Pons (tissue), 1 donor: ENCODE measurements at regions not wholly inside any gene's neighbourhood (a gene's known extent, or its start where the extent isn't known, plus 50 kb on each side); places are given as distances from the start of the nearest gene placed in this dataset.
A peak's percentile ranks its signal among the peaks of the same experiment; 100 is the strongest.

Experiments used
- DNase-seq: peaks from one replicate; pipeline ENCODE4 v3.0.0-alpha.2; 2016; ENCODE audit warnings: low spot score

DNA sequence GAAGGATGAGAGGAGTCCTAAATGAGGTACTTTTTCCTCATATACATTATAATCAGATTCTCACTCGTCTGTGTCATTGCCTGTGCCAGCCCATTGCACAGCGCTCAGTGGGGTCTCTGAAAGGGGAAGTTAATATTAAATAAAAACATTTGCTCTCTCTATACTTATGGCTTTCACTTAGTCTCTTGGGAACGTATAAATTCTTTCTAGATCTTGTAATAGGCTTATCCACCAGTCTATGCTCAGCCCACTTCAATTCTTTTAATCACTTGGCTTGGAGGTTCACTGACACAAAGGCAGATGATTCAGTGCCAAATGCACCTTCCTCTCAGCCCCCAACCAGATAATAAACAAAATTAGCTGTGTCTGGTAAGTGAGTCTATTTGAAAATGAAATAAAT lies 164.3 kb upstream of the OGFRL1 start:
- DNase-seq: no peak

DNA sequence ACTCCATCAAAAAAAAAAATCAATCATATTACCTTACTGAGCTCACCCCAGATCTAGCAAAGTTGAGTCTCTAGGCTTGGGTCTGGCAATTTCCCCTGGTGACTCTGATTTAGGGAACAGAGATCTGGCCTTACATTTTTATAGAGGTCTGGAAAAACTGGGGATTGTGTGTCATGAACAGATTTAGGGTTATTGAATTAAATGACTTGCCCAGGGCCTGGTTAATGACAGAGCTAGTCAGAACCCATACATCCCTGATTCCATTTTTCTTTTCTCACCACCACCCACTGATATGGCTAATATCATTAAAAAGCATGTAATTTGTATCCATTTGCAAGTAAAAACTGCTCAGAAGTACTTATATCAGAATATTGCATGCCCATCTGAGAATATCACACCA lies 163.4 kb upstream of the OGFRL1 start:
- DNase-seq: no peak

DNA sequence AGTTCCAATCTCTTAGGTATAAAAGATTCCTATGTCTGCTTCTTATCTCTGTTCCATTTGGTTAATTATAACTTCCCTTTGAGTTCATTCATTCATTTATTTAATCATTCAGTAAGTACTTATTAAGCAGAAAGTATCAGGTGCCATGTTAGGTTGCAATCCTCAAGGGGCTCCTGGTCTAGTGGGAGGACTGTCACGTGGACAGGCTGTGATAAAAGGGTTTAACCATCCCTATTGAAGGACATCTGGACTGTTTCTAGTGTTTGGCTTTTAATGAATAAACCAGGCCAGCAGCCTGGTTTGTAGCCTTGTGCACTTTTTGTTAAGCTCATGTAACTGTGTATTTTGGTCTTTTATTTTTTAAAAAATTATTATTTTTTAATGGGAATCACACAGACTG lies 162.1 kb upstream of the OGFRL1 start:
- DNase-seq: no peak

DNA sequence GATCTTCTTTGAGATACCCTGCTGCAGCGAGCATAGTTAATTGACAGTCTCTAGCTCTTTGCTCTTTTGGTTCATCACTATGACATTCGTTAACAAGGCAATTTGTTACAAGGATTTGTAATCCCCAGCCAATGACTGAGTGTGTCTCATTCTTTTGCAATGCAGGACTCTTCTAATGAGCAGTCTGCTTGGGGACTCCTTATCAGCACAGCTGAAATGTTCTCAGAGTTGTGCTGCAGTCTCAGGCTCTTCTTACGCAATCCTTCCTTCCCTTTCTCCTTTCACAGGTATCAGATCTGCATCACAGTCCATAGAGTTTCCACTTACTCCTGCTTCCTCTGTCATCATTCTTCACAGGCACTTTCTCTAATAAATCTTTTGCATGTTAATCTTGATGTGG lies 161.2 kb upstream of the OGFRL1 start:
- DNase-seq: no peak

DNA sequence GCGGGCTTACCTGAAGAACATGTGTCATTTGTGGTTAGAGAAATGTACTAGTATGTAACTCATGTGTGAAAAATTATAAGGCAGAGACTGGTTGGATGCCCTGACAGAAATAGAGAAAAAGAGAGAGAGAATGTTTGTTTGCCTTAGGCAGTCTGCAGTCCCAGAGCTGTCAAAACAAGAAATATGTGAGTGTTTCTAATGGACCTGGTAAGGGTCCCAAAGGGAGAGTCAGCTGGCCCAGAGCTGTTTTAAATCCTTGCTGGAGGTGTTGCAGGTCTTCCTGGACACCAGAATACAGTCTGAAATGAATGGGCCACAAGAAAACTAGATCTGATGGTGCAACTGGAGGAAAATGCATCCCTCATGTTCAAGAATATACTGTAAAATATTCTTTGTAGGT lies 158.3 kb upstream of the OGFRL1 start:
- no peak for DNase-seq

DNA sequence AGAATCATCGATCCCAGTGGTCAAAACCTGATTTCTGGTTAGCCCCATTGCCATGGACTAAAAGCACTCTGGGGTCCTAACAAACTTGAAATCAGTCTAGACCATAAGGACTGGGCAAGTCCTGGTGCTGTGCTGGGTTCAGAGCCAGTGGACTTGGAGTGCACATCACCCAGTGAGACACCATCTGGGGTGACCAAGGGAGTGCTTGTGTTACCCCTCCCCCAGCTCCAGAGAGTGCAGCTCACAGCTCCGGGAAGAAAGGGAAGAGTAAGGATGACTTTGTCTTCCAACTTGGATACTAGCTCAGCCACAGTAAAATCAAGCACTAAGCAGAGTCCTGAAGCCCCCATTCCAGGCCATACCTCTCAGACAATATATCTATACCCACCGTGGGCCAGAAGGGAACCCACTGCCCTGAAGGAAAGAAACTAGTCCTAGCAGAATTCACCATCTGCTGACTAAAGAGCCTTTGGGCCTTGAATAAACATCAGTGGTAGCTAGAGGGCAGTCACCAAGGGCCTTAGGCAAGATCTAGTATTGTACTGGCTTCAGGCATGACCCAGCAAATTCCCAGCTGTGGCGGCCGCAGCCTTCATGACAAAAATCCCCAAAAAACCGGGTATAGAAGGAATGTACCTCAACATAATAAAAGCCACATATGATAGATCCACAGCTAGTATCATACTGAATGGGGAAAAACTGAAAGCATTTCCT lies 153.5 kb upstream of the OGFRL1 start:
- DNase-seq: no peak

DNA sequence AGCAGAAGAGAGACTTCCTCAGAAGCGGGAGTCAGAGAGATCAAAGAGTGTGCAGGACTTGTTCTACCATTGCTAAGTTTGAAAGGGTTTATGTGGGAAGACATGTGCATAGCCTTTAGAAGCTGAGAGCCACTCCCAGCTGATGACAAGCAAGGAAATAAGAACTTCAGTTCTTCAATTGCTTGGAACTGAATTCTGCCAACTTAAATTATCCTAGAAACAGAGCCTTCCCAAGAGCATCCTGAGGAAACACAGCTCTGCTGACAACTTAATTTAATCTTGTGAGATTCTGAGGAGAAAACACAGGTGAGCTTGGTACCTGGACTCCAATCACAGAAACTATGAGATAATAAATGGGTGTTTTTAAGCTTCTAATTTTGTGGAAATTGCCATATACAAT lies 150.6 kb upstream of the OGFRL1 start:
- DNase-seq: no peak

DNA sequence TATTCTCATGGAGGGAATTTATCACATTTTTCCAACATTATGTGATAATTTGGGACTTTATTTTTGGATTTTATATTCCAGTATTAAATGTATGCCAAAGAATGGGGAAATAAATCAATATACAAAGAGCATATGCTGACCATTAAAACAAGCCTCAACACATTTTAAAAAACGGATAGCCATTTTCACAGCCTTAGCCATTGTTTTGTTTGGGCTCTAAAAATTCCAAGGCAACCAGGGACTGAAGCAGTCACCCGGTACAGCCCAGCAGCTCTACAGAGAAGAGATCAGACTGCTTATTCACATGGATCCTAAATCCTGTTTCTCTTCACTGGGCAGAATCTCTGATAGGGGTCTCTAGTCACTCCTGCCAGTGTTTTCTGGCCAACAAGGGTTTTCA lies 150.2 kb upstream of the OGFRL1 start:
- DNase-seq: no peak

DNA sequence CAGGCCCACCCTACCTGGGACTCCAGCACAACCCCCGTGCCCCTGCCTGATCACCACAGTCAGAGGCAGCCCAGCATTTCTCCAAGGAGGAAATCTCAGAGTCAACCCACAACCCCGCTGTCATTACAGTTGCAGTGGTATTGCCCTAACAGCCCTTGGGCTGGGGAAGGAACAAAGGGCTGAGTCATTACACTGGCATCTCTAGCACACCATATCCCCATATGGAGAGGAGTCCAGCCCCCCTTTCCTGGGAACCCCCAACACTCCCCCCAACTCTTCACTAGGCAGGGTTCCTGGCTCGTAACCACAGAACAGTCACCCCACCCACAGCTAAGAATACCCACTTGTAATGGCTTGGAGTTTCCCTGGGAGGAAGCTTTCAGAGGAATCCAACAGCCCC lies 149.4 kb upstream of the OGFRL1 start:
- no peak for DNase-seq

DNA sequence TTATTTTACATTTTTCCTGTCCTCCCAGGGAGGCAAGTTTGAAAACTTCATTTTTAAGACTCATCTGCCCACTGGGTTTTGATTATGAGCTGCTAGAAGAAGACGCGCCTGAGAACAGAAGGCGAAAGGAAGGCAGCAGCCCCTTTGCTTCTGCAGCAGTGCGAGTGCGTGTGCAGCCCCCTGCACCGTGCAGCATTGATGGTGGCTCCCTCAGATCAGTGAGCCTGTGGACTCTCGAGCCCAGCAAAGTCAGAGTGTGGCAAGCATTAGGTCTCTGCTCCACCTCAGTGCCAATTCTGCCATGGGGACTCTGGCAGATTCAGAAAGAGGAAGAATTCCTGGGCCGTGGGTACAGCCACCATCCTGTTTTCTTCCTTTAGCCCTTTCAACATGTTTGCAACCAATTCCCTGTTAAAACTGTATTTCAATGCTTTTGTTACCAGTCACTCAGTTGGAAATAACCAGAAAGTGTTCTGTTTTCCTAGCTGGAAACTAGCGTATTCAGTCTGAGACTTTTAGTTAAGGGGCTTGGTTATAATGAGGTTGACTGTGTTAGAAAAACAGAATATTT lies 134.8 kb upstream of the OGFRL1 start:
- no peak for DNase-seq

DNA sequence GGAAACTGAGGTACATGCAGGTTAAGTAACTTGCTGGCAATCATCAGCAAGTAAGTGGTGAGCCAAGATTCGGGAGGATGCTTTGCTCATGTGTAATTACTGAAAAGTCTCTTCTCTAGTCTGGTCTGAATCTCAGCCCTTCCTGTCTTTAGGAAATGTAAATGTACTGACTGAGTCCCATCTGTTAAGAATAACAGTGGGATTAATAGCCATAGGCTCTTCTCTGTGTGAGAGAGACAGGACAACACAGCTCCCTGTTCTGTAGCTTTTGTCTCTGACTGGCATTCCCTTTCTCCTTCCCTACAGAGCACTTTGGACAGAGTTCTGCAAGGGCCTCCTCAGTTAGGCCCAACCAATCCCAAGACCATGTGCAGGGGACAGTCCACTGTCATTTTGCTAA lies 131.3 kb upstream of the OGFRL1 start:
- no peak for DNase-seq

DNA sequence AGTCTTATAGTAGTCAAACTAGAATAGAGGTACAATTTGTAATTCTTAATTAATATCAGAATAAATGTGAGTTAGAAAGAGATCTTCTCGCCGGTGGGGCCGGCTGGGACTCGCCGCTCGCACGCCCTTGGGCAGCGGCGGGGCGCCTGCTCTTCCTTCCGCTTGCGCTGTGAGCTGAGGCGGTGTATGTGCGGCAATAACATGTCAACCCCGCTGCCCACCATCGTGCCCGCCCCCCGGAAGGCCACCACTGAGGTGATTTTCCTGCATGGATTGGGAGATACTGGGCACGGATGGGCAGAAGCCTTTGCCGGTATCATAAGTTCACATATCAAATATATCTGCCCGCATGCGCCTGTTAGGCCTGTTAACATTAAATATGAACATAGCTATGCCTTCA lies 123.7 kb upstream of the OGFRL1 start:
- DNase-seq: no peak

DNA sequence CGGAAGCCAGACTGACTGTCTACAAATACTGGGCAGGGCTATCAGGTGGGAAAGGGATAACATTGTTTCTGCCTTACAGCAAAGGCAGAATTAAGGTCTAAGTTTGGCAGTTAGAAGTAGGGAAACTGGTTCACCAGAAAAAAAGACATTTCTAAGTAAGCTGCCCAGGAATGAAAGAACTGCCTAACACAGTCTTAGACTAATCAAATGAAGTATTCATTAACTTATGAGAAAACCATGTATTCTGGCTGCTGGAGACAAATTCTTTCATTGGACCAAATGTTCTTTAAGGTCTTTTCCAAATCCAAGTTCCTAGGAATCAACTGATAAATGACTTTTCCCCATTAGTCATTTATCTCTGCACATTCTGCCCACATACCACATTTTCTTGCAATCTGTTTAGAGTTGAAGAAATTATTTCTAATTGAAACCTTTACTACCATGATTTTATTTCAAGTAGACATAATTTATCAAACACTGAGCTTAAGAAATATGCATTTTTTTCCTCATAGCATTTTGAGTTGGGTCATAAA lies 120.3 kb upstream of the OGFRL1 start:
- no peak for DNase-seq

DNA sequence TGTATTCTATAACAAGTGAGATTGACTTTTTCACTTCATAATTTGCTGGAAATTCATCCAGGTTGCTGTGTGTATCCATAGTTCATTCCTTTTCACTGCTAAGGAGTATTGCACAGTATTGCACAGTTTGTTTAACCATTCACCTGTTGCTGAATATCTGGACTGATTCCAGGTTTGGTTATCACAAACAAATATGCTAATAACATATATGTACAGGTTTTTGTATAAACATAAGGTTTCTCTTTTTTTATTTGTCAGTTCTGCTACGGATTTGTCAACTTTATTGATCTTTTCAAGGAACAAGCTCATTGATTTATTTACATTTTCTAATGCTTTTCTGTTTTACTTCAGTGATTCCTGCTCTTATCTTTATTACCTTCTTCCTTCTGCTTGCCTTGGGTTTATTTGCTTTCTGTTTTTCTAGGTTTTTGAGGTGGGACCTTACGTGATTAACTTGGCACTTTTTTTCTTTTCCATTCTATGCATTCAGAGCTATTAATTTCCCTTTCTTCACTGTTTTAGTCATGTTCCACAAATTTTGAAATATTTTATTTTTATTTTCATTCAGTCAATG lies 117.0 kb upstream of the OGFRL1 start:
- no peak for DNase-seq

DNA sequence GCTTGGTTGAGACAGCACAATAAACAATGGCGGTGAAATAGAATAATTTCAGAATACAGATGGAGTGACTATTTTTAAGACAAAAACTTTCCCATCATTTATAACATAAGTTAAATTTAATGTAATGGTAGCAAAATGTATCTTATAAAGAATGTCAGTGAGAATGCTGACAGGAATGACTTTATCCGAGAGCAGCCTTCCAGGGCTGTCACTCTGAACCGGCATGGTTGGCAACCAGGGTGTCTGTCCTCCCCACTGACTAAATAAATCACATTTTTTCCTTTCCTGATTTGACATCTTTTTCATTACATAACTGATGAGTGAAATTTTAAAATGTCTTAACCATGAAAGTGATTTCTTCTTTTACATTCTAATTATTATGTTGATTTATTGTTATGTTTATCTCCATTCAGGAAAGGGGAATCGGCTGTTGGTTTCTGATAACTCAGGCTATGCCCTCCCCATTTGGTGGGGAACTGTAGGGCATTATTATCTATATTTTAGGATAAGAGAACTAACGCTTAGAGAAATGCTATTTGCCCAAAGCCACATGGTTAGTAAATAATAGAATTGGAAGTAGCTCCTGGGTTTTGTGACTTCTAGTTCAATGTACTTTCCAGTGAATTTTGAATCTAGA lies 109.2 kb upstream of the OGFRL1 start:
- DNase-seq: no peak

DNA sequence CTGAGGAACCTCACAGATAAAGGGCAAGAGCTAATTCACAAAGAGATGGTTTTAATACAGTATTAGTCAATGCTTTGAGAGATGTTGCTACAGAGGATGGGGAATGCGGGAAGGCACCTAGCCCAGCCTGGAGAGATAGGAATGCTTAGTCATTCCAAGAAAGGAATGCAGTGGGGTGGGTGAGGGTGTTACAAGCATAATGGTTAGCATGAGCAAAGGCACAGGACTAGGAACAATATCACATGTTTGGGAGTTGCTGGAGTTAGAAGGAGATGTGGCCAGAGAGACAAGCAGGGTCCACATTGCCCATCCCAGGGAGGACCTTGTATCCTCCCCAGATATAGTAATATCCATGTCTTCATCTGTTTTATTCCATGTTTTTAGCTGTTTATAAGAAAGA lies 107.0 kb upstream of the OGFRL1 start:
- DNase-seq: no peak

DNA sequence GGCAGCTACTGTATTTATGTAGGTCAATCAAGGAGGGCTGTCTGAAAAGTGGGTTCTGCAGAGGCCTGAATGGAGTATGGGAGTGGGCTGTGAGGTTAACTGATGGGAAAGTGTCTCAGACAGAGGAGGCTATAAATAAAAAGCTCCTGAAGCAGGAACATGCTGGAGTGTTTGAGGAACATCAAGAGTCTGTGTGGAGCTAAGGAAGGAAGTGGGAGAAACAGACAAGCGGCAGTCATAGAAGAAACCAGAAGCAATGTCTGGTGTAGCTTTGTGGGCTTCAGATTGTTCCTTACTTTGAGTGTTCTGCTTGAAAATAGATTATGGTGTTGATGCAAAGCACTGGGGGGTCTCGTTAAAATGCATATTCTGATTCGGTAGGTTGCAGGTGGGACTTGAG lies 101.5 kb upstream of the OGFRL1 start:
- peak; percentile 60 for DNase-seq

DNA sequence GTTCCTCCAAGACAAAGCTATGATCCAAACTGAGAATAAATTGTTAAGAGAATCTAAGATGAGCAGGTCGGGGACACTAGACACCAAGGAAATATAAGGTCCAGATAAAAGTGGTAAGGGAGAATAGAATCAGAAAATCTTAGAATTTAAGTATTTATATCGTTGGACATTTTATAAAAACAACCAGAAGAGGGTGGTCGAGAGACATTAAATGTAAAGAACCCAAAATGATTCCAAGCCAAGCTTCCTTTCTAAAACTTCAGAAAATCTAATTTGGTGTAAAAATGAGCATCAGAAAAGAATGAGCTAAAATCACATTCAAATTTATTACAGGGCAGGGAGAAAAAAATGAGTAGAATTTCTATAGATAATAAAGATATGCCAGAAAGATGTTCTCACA lies 97.8 kb upstream of the OGFRL1 start:
- peak; percentile 57 for DNase-seq

DNA sequence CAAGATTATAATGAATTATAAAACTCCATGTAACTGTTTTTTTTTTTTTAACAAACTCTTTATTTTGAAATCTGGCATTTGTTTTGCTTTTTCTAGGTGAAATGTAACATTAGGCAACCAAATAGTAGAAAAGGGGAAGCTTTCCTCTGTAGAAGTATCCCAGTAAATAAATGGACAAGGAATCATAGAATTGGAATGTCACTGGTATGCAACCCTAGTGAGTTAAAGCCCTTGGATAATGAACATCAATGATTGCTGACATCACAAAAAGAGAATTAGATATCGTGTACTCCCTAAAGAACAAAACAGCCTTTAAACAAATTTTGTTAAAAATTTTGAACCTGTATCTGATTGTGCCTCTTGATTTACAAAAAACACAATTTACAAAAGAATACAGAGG lies 93.9 kb upstream of the OGFRL1 start:
- DNase-seq: no peak

DNA sequence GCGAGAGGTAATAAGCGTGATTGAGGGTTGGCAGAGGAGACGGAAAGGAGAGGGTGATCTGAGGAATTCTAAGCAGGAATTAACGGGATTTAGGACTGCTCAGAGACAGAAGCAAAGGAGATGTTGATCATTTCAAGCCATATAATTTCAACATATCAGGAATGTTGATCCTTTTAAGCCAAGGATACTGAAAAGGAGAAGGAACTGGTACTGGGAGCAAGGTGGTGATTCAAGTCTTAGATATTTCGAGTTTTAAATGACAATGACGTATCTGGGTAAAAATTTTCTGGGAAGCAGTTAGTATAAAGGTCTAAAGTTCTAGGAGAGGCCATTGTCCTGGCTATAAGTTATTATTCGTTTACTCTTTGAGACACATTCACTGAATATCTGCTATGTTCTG lies 91.3 kb upstream of the OGFRL1 start:
- DNase-seq: no peak

DNA sequence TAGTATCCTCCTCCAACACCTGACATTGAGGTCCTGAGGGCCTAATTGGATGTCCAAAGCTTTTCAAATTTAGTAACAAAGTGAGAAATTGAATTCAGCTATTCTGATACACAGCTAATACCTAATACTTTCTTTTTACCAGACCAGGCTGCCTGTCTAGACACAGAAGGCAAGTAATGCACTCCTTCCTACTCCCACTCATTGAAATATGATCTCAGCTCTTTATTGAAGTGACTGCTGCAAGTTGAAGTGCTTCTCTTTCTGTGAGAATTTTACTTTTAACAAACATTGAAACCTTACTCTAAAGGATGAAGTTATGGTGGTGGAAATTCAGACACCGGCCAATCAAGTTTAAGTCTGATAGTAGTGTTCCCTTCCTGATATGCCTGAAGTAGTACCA lies 90.8 kb upstream of the OGFRL1 start:
- DNase-seq: no peak

DNA sequence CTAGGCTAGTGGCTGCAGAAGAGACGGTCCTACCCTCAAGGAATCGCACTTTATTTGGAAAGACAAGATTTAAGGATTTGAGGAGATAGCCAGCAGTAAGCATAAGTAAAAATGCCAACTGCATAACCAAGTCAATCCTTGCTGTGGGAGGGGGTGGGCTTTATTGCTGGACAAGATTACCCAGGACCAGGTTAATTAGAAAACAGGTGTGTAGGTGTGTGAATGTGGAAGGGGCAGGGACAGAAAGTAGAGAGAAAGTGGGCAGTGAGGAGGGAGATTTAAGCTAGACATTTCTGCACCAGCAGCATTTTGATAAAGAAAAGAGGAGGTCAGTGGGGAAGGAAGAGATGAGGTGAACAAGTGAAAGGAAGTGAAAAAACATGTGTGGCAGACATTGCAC lies 89.7 kb upstream of the OGFRL1 start:
- no peak for DNase-seq

DNA sequence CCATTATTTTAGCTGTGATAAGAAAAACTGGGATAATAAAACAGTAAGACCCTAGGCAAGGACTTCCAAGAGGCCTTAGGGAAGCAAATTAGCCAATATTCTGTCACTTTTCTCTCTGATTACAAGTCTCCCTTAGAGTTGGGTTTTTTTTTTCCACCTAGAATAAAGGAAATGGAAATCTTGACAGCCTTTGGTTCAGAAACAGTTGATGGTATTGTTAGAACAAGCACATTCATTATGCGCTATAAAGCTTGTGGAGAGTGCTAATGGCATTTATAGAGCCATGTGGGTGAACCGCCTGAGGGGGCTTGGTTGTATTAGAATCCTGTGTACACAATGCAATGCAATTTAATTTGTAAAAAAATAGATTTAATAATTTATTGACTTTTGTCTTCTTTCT lies 88.9 kb upstream of the OGFRL1 start:
- no peak for DNase-seq
